Testis (tissue), 2 donors: ENCODE measurements at regions not wholly inside any gene's neighbourhood (a gene's known extent, or its start where the extent isn't known, plus 50 kb on each side); places are given as distances from the start of the nearest gene placed in this dataset.

Source experiments
- DNase-seq: peaks from one replicate; pipeline ENCODE4 v3.0.0-alpha.2; 2019
- H3K27ac ChIP-seq, 2 donors: fragments of 200-600 bp; sonication (generic); one replicate each; pipeline ENCODE4 v1.5.1; 2019
- H3K27me3 ChIP-seq: fragments of 200-600 bp; sonication (generic); one replicate; pipeline ENCODE4 v1.5.1; 2019
- H3K36me3 ChIP-seq: fragments of 200-600 bp; sonication (generic); one replicate; pipeline ENCODE4 v1.5.1; 2017; ENCODE audit warnings: low read depth; ENCODE audit errors: missing control alignments
- H3K4me1 ChIP-seq: fragments of 200-600 bp; sonication (generic); one replicate; pipeline ENCODE4 v1.5.1; 2019
- H3K4me3 ChIP-seq, 2 donors: fragments of 200-600 bp; sonication (generic); one replicate each; pipeline ENCODE4 v1.5.1; 2017 to 2019
- H3K9me3 ChIP-seq: fragments of 200-600 bp; sonication (generic); one replicate; pipeline ENCODE4 v1.5.1; 2017
- POLR2A ChIP-seq: fragments of 450-650 bp; IDR thresholded peaks from one replicate; pipeline ENCODE4 v1.6.1; 2017; ENCODE audit warnings: antibody characterized with exemption, mild to moderate bottlenecking, moderate library complexity
- WGBS, 2 donors: methylation state at CpG; one replicate each; pipeline ENCODE4 v1.1.5; 2018; 5-methylcytosine and 5-hydroxymethylcytosine counted together
- intact Hi-C: fragments of 100-400 bp; cut with DNase I; formaldehyde crosslinking; loops from one replicate; pipeline ENCODE4 v1.15.1; 2023; ENCODE audit warnings: low total_unique reads
- TF ChIP-seq, protein P1 (sequence below), 3 experiments: fragments of 450-650 bp in 2 of 3; fragments of 200-600 bp in 1 of 3; sonication (generic) in 1 of 3; IDR thresholded peaks; one replicate each; pipeline ENCODE4 v1.5.1; 2016 to 2019; ENCODE audit warnings: antibody characterized with exemption in 3 of 3, mild to moderate bottlenecking in 2 of 3, moderate library complexity in 1 of 3

GRCh38 chr3:106380232-106380631 is 511.4 kb upstream of the CBLB start:
- H3K9me3 ChIP-seq, result no peaks in the 10 kb centered on the region
- H3K4me3 ChIP-seq, result no peak overlapping the region
- H3K27ac ChIP-seq, result no peak overlapping the region
- H3K27me3 ChIP-seq, result no peaks in the 10 kb centered on the region
- TF ChIP-seq, protein P1, sequence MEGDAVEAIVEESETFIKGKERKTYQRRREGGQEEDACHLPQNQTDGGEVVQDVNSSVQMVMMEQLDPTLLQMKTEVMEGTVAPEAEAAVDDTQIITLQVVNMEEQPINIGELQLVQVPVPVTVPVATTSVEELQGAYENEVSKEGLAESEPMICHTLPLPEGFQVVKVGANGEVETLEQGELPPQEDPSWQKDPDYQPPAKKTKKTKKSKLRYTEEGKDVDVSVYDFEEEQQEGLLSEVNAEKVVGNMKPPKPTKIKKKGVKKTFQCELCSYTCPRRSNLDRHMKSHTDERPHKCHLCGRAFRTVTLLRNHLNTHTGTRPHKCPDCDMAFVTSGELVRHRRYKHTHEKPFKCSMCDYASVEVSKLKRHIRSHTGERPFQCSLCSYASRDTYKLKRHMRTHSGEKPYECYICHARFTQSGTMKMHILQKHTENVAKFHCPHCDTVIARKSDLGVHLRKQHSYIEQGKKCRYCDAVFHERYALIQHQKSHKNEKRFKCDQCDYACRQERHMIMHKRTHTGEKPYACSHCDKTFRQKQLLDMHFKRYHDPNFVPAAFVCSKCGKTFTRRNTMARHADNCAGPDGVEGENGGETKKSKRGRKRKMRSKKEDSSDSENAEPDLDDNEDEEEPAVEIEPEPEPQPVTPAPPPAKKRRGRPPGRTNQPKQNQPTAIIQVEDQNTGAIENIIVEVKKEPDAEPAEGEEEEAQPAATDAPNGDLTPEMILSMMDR (IDR thresholded peaks at IDR 0.05), result no peak
- TF ChIP-seq POLR2A, result no peak
- intact Hi-C loops, result no loop called here
- no peak for DNase-seq
- no peaks in the 10 kb centered on the region for H3K36me3 ChIP-seq
- no peaks in the 10 kb centered on the region for H3K4me1 ChIP-seq
- WGBS, 2 donors, result 50 to 76% methylated on average over 1 of the region's 1 CpG

DNA sequence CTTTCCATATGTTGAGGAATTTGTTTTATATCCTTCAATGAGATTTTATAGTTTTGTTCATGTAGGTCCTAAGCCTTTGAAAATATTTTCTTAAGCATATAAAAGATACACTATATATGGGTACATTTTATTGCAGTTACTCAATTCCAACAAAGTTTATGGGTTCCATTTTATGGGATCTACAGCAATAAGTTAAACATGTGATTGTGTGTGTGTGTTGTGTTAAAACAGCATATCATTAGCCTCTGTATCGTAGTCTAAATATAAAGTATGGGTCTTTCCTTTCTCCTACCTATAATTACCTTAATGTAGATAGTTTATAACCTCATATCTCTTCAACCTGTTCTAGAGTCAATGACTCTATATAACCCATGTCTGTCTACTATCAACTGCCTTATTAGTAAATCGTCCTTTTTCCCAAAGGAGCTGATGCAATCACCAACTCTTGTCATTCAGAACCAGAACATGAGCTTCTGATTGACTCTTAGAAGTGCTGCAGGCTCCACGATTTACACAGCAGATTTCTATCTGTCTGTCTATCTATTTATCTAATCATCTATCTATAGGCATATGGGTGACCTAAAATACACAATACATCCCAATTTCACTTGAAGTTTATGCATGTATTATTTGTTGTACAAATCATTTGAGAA is 512.6 kb upstream of the CBLB start:
- intact Hi-C loops, result no loop called here
- H3K4me1 ChIP-seq, result no peaks in the 10 kb centered on the region
- 94 to 95% methylated on average over 3 of the region's 3 CpGs for WGBS, 2 donors

GRCh38 chr3:106381939-106382335 is 513.1 kb upstream of the CBLB start:
- no peaks in the 10 kb centered on the region for H3K27me3 ChIP-seq
- no peaks in the 10 kb centered on the region for H3K4me1 ChIP-seq
- no peak for TF ChIP-seq POLR2A
- TF ChIP-seq, protein P1 (IDR thresholded peaks at IDR 0.05), result no peak
- no peaks in the 10 kb centered on the region for H3K36me3 ChIP-seq
- intact Hi-C loops, result no loop called here
- H3K4me3 ChIP-seq, result no peak overlapping the region
- H3K27ac ChIP-seq, result no peak overlapping the region
- no peaks in the 10 kb centered on the region for H3K9me3 ChIP-seq
- DNase-seq, result no peak

More for the DNA sequence above, 512.6 kb upstream of the CBLB start:
- H3K9me3 ChIP-seq, result no peaks in the 10 kb centered on the region
- no peak overlapping the region for H3K27ac ChIP-seq
- H3K36me3 ChIP-seq, result no peaks in the 10 kb centered on the region
- no peaks in the 10 kb centered on the region for H3K27me3 ChIP-seq
- TF ChIP-seq, protein P1 (IDR thresholded peaks at IDR 0.05), result no peak
- no peak overlapping the region for H3K4me3 ChIP-seq
- DNase-seq, result no peak

DNA sequence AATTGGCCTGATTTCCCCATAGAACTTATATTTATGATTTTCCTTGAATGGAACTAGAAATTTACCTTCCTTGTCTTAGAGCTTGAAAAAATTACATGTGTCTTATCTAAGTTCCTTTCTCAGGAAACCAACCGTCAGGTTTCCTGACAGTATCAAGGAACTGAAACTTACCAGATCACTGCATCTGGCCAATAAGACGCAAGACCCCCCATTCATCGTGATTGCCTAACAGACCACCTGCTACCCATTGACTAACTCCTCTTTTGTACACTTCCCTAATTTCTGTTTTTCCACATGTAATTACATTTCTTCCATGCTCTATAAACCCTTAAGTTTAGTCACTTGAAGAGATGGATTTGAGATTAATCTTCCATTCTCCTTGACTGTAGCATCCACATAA is 517.2 kb upstream of the CBLB start:
- TF ChIP-seq, protein P1 (IDR thresholded peaks at IDR 0.05), result no peak
- no peak for TF ChIP-seq POLR2A
- H3K27ac ChIP-seq, result no peak overlapping the region
- intact Hi-C loops, result no loop called here
- DNase-seq, result no peak
- no peaks in the 10 kb centered on the region for H3K4me1 ChIP-seq
- H3K4me3 ChIP-seq, result no peak overlapping the region
- no peaks in the 10 kb centered on the region for H3K27me3 ChIP-seq
- H3K36me3 ChIP-seq, result no peaks in the 10 kb centered on the region
- no peaks in the 10 kb centered on the region for H3K9me3 ChIP-seq
- WGBS, 2 donors, result 80 to 91% methylated on average over 3 of the region's 3 CpGs

DNA sequence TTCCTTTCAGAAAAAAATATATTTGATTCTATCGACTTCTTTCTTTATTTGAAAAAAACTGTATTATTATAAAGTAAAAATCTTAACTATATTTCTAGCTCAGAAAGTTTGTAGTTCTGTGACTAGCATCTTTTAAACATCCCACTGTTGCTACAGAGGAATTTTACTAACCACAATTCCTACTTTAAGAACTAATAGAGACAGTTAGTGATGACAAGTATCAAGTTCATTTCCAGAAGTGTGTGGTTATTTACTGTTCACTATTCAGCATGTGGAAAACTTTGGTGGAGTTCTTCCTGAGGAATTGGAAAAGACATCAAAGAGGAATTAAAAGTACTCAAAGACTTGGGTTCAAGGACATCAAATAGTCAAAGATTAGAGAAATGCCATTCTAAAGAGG is 524.1 kb upstream of the CBLB start:
- H3K36me3 ChIP-seq, result no peaks in the 10 kb centered on the region

More for the DNA sequence above, 524.1 kb upstream of the CBLB start:
- Histone ChIP-seq H3K4me1 (no peaks in the 10 kb centered on the region), H3K9me3 (no peaks in the 10 kb centered on the region), H3K27ac (no peak overlapping the region), H3K27me3 (no peaks in the 10 kb centered on the region), H3K4me3 (no peak overlapping the region)
- 88 to 93% methylated on average over 1 of the region's 1 CpG for WGBS, 2 donors
- no peak for DNase-seq
- no peak for TF ChIP-seq POLR2A
- TF ChIP-seq, protein P1 (IDR thresholded peaks at IDR 0.05), result no peak
- intact Hi-C loops, result no loop called here
